ENCODE measurements at regions not wholly inside any gene's neighbourhood (a gene's known extent, or its start where the extent isn't known, plus 50 kb on each side); places are given as distances from the start of the nearest gene placed in this dataset.

GRCh38 chr11:15896026-15896425, 460.3 kb downstream of the SOX6 start:
- TF ChIP-seq CTCF (IDR thresholded peaks at IDR 0.05) (no peak), POLR2A (IDR thresholded peaks at IDR 0.05) (no peak)
- Histone ChIP-seq H3K9me3 (no peaks in the 10 kb centered on the region), H3K4me1 (no peaks in the 10 kb centered on the region), H3K36me3 (no peaks in the 10 kb centered on the region), H3K27ac (no peak overlapping the region), H3K4me3 (no peak overlapping the region), H3K27me3 (no peaks in the 10 kb centered on the region)
- DNase-seq, result no peak

GRCh38 chr11:15896530-15896929, 459.8 kb downstream of the SOX6 start:
- TF ChIP-seq POLR2A (IDR thresholded peaks at IDR 0.05) (no peak), CTCF (IDR thresholded peaks at IDR 0.05) (no peak)
- no peaks in the 10 kb centered on the region for H3K4me1 ChIP-seq
- H3K9me3 ChIP-seq, result no peaks in the 10 kb centered on the region
- no peak overlapping the region for H3K4me3 ChIP-seq
- H3K36me3 ChIP-seq, result no peaks in the 10 kb centered on the region
- no peaks in the 10 kb centered on the region for H3K27me3 ChIP-seq
- H3K27ac ChIP-seq, result no peak overlapping the region
- DNase-seq, result no peak

- H3K9me3 ChIP-seq, result no peaks in the 10 kb centered on the region
- no peak overlapping the region for H3K4me3 ChIP-seq
- TF ChIP-seq CTCF (IDR thresholded peaks at IDR 0.05) (no peak), POLR2A (IDR thresholded peaks at IDR 0.05) (no peak)
These were observed 459.0 kb downstream of the SOX6 start for GRCh38 chr11:15897211-15897960.

GRCh38 chr11:15901054-15901453, 455.3 kb downstream of the SOX6 start:
- no peaks in the 10 kb centered on the region for H3K27me3 ChIP-seq
- H3K36me3 ChIP-seq, result no peaks in the 10 kb centered on the region
- no peaks in the 10 kb centered on the region for H3K4me1 ChIP-seq
- H3K9me3 ChIP-seq, result no peaks in the 10 kb centered on the region
- TF ChIP-seq POLR2A (IDR thresholded peaks at IDR 0.05), result no peak
- TF ChIP-seq CTCF (IDR thresholded peaks at IDR 0.05), result no peak
- H3K4me3 ChIP-seq, result no peak overlapping the region
- DNase-seq, result no peak
- H3K27ac ChIP-seq, result no peak overlapping the region

More at GRCh38 chr11:15897211-15897960, 459.0 kb downstream of the SOX6 start:
- H3K27ac ChIP-seq, result no peak overlapping the region
- no peak for DNase-seq
- no peaks in the 10 kb centered on the region for H3K27me3 ChIP-seq
- no peaks in the 10 kb centered on the region for H3K36me3 ChIP-seq
- H3K4me1 ChIP-seq, result no peaks in the 10 kb centered on the region

GRCh38 chr11:15901790-15902189, 454.6 kb downstream of the SOX6 start:
- Histone ChIP-seq H3K9me3 (no peaks in the 10 kb centered on the region), H3K4me1 (no peaks in the 10 kb centered on the region), H3K36me3 (no peaks in the 10 kb centered on the region), H3K27ac (no peak overlapping the region), H3K27me3 (no peaks in the 10 kb centered on the region), H3K4me3 (no peak overlapping the region)
- TF ChIP-seq CTCF (IDR thresholded peaks at IDR 0.05), result no peak
- TF ChIP-seq POLR2A (IDR thresholded peaks at IDR 0.05), result no peak
- DNase-seq, result no peak
